GM18519 (cell line): ENCODE measurements at regions not wholly inside any gene's neighbourhood (a gene's known extent, or its start where the extent isn't known, plus 50 kb on each side); places are given as distances from the start of the nearest gene placed in this dataset.
"Not testable (repeated sequence)": the region's sequence is repeated elsewhere in the genome, so short reads cannot be mapped to it uniquely, and the experiment has no call there.

Experiments
- ATAC-seq: cut with Tn5 transposase; IDR thresholded peaks from one replicate; pipeline ENCODE4 v1.9.1; 2021; ENCODE audit warnings: mild to moderate bottlenecking, moderate library complexity; ENCODE audit not compliant: unreplicated experiment, low FRiP score

GRCh38 chr4:103422467-103423219, 224.5 kb upstream of the CENPE start:
- ATAC-seq = no peak

DNA sequence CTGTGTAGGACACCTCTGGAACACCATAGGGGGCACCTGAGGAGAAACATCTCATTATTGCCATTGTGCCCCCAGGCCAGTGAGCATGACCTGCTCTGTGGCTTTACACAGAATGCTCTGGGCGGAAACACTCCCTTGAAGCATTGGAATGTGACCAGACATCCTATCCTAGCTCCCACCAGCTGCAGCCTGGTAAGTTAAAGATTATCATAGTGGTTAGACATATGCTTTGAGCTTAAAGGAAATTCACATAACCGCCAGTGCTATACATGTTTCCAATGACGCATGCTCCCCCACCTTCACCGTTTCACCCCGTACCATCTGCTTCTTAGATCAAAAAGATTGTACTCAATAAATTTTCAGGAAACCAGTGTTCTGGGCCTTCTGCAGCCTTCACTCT, 217.7 kb upstream of the CENPE start:
- ATAC-seq = no peak

GRCh38 chr4:103412646-103413045, 214.5 kb upstream of the CENPE start:
- not testable (repeated sequence) for ATAC-seq

- ATAC-seq = no peak
Observed at GRCh38 chr4:103410386-103410785, 212.2 kb upstream of the CENPE start.

GRCh38 chr4:103405415-103405814, 207.3 kb upstream of the CENPE start:
- ATAC-seq = peak; percentile 70

DNA sequence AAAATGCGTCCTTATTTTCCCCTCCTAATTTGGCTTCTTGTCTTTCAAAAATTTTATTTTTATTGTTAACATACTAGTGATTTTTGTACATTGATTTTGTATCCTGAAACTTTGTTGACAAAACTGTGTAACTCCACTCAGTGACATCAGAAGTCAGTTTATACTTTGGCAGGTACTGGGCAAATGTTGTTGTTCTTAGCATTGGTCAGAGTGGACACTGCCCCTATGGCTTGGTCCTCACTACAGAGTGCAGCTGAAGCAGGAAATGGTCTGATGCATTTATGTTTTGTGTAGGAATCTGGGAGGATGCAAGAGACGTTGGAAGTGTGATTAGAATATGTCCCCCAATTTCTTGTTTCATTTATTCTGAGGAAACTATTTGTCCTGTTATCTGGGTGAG, 205.5 kb upstream of the CENPE start:
- ATAC-seq = no peak

DNA sequence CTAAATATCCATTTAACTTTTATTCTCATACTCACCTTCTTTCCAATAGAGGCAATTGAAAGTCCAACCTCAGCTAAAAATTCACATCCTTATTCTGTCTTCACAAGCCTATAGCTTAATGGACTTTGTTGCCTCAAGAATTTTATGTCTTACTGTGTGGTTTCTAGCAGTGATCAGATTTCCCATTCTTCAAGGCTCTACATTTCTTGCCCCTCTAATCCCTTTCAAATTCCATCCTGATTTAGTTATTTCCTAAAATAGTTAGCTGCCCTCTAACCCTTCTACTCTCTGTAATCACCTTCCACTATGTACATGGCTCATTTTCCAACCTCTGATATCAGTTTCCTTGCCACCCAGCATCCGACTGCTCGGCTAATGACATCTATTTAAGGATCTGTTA, 204.1 kb upstream of the CENPE start:
- ATAC-seq = no peak

DNA sequence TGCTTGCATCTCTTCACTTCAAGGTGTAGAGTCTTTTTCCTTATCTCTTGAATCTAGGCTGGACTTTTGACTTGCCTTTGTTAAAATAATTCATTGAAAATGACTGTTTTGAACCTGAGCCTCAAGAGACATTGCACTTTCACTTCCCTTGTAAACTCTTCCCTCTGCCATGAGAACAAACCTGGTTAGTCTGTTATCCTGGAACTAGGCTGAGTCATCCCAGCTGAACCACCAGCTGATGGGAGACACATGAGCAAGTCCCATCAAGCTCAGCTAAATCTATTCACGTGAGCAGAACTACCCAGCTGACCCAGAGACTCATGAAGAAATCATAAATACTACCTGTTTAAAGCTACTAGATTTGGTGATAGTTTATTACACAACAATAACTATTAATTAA, 202.3 kb upstream of the CENPE start:
- peak; percentile 64 for ATAC-seq

DNA sequence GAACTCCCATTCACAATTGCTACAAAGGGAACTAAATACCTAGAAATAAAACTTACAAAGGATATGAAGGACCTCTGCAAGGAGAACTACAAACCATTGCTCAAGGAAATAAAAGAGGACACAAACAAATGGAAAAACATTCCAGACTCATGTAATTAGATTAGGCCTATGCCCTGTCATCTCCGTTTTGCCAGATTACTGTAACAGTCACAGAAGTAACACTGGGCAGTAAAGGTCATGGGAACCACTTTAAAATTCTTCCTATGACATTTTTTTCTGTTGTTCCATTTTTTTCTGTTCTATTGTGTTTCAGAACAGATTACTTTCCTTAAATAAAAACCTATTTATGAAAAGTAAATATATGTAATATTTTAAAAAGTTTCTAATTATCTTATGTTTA, 199.4 kb upstream of the CENPE start:
- ATAC-seq = no peak

GRCh38 chr4:103387508-103388011, 189.4 kb upstream of the CENPE start:
- not testable (repeated sequence) for ATAC-seq

DNA sequence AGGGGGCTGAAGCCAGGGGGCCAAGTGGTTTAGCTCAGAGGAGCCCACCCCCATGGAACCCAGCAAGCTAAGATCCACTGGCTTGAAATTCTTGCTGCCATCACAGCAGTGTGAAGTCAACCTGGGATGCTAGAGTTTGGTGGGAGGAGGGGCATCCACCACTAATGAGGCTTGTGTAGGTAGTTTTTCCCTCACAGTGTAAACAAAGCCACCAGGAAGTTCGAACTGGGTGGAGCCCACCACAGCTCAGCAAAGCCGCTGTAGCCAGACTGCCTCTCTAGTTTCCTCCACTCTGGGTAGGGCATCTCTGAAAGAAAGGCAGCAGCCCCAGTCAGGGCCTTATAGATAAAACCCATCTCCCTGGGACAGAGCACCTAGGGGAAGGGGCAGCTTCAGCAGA, 187.4 kb upstream of the CENPE start:
- ATAC-seq = not testable (repeated sequence)

DNA sequence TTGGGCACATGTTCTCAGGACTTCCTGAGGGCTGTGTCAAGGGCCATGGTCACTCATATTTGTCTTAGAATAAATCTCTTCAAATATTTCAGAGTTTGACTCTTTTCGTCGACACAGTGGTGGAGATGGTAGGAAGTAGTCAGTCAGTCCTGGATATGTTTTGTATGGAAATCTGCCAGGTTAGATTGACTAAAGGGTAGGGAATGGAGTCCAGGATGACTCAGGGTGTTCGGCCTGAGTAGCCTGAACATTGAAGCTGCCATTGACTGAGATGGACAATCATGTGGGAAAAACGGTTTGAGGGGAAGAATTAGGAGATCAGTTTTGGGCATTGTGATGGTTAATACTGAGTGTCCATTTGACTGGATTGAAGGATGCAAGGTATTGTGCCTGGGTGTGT, 177.1 kb upstream of the CENPE start:
- no peak for ATAC-seq

GRCh38 chr4:103374758-103375157, 176.6 kb upstream of the CENPE start:
- ATAC-seq = no peak

- no peak for ATAC-seq
Observed at GRCh38 chr4:103374306-103374705, 176.2 kb upstream of the CENPE start.

- ATAC-seq = no peak
Observed at GRCh38 chr4:103372002-103372558, 173.9 kb upstream of the CENPE start.

- no peak for ATAC-seq
Observed at GRCh38 chr4:103370336-103370735, 172.2 kb upstream of the CENPE start.

GRCh38 chr4:103365285-103365684, 167.1 kb upstream of the CENPE start:
- ATAC-seq = no peak

DNA sequence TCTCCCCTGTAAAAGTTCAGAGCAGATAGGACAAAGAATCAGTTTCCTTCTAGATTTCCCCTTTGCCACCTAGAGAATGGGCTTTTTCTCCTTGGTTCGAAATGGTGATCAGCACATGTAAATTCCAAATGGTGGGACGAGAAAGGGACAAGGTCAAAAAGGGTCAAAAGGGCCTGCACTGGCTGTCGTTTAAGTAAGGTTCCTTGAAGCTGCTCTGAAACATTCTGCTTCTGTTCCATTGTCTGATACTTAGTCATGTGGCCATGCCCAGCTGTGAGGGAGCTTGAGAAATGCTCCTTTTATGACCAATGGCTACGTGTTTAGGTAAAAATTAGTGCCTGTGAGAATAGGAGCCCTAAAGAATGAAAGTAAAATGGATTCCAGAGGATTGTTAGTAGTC, 165.9 kb upstream of the CENPE start:
- no peak for ATAC-seq

GRCh38 chr4:103361926-103362325, 163.8 kb upstream of the CENPE start:
- ATAC-seq = no peak

DNA sequence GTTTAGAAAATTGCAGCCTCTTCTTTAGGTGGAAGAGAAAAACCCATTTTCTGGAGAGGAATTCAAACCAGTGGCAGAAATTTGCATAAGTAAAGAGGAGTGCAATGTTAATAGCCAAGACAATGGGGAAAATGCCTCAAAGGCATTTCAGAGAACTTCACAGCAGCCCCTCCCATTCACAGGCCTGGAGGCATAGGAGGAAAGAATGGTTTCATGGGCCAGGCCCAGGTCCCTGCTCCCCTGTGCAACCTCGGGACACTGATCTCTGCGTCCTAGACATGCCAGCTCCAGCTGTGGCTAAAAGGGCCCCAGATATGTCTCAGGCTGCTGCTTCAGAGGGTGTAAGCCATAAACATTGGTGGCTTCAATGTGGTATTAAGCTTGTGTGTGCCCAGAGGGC, 161.8 kb upstream of the CENPE start:
- ATAC-seq = no peak

DNA sequence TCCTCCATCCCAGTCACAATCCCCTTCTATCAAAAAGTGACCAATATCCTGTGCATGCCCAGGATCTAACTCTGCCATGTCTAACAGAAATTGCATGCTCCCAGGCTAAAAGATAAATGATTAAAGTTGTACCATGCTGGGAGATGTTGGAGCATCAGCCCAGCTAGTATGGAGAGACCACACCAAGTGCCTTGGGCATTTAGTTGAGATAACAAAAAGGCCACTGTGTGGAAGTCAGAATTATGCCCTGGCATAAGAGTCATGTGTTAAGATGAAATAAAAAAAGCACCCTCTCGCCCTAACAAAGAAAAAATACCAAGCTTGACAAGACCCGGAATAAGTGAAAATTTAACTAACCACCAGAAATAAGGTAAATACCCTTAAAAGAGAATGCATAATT, 155.9 kb upstream of the CENPE start:
- no peak for ATAC-seq

DNA sequence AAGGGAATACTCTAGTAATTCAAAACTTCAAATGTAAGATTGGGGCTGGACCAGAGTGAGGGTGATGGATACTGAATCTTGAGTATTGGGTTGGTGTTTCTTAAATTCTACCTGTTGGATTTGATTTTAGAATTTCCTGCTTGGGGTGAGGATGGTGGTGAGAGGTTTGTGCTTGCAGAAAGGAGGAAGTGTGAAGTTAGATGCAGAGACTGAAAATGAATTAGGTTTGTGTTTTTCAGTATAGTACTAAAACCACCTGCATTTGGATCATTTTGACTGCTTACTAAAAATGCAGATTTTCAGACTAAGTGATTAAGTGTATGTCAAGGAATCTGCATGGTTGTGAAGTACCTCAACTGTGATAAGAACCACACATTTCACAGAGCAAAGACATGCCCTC, 131.5 kb upstream of the CENPE start:
- ATAC-seq = no peak
